K562 (cell line): ENCODE measurements at regions not wholly inside any gene's neighbourhood (a gene's known extent, or its start where the extent isn't known, plus 50 kb on each side); places are given as distances from the start of the nearest gene placed in this dataset.

Source experiments
- ATAC-seq: fragments of 200-7000 bp; cut with Tn5 transposase; 3 replicates; pipeline ENCODE4 v1.9.1; 2020; ENCODE audit warnings: moderate library complexity
- BruUV-seq: library from RNA; stranded (reverse); fragments of 400-500 nt; replicated peaks from 2 replicates; lab custom pipeline; 2021; lab: Mats Ljungman, UMichigan
- CTCF ChIA-PET: fragments of 300-600 bp; formaldehyde crosslinking; extraction: SDS; loops from one replicate; lab custom pipeline; 2021; ENCODE audit warnings: low intra/inter-chr PET ratio; lab: Yijun Ruan, JAX
- POLR2A ChIA-PET: fragments of 300-600, 350-650 bp; sonication (Branson Sonifier 250); formaldehyde crosslinking; extraction: SDS; loops from one replicate; lab custom pipeline; 2021; ENCODE audit warnings: antibody characterized with exemption, inconsistent platforms; lab: Yijun Ruan, JAX
- DNase-seq, 4 experiments: peaks; one replicate each; pipeline versions ENCODE4 v3.0.0 to v3.0.0-alpha.2; 2011 to 2018; ENCODE audit warnings: low spot score in 3 of 4, mixed read lengths in 3 of 4; ENCODE audit errors: extremely low read depth in 1 of 4
- FAIRE-seq: peaks from 2 replicates; lab custom pipeline; 2011; peaks lifted over from hg19 to GRCh38; lab: Jason Lieb, UNC
- H2AFZ ChIP-seq: 2 replicates; pipeline ENCODE4 v1.6.0; 2011; ENCODE audit warnings: low read depth, low read length, control low read depth, inconsistent platforms
- H3K27ac ChIP-seq: fragments of 200-600 bp; 3 replicates; pipeline ENCODE4 v1.8.0; 2011; ENCODE audit warnings: low read depth, mild to moderate bottlenecking, control low read depth, inconsistent platforms, low read length, moderate library complexity, mixed read lengths; ENCODE audit errors: extremely low read depth
- H3K27me3 ChIP-seq, 2 experiments: fragments of 300-600 bp in 1 of 2; 2 replicates in 1 of 2; 3 replicates in 1 of 2; pipeline versions ENCODE4 v1.6.0 to v1.8.0; 2011; ENCODE audit warnings: inconsistent platforms in 2 of 2, low read length in 2 of 2, mild to moderate bottlenecking in 1 of 2, mixed read lengths in 1 of 2, moderate library complexity in 1 of 2; ENCODE audit not compliant: control insufficient read depth in 2 of 2, insufficient read depth in 2 of 2
- H3K36me3 ChIP-seq: fragments of 300-600 bp; 3 replicates; pipeline ENCODE4 v1.8.0; 2011; ENCODE audit warnings: mild to moderate bottlenecking, low read length, inconsistent platforms; ENCODE audit not compliant: control insufficient read depth, insufficient read depth
- H3K4me1 ChIP-seq, 2 experiments: fragments of 200-600 bp in 1 of 2; replicated peaks in 1 of 2; 2 replicates in 1 of 2; 3 replicates in 1 of 2; pipeline versions ENCODE4 v1.5.1 to v1.8.0; 2011; ENCODE audit warnings: inconsistent platforms in 2 of 2, low read length in 2 of 2, mild to moderate bottlenecking in 1 of 2, mixed read lengths in 1 of 2, moderate library complexity in 1 of 2; ENCODE audit not compliant: control insufficient read depth in 2 of 2, insufficient read depth in 2 of 2
- H3K4me2 ChIP-seq: 2 replicates; pipeline ENCODE4 v1.6.1; 2011; ENCODE audit warnings: low read length, control low read depth, inconsistent platforms, mixed read lengths; ENCODE audit not compliant: insufficient read depth
- H3K4me3 ChIP-seq: fragments of 200-600 bp; sonication (generic), shearing (Covaris generic); 2 replicates; pipeline ENCODE4 v1.5.1; 2016; ENCODE audit warnings: control low read depth, inconsistent platforms
- H3K79me2 ChIP-seq: fragments of 200-600 bp; 3 replicates; pipeline ENCODE4 v1.8.0; 2011; ENCODE audit warnings: low read length, inconsistent platforms; ENCODE audit not compliant: control insufficient read depth, insufficient read depth
- H3K9ac ChIP-seq, 2 experiments: 2 replicates each; pipeline versions ENCODE4 v1.6.0 to v1.6.1; 2011; ENCODE audit warnings: low read depth in 2 of 2, low read length in 2 of 2, control low read depth in 1 of 2, inconsistent platforms in 1 of 2, mild to moderate bottlenecking in 1 of 2, mixed read lengths in 1 of 2; ENCODE audit not compliant: insufficient read depth in 1 of 2
- H3K9me1 ChIP-seq: one replicate; pipeline ENCODE4 v1.6.0; 2011; ENCODE audit warnings: inconsistent platforms, mild to moderate bottlenecking, low read length, moderate library complexity; ENCODE audit not compliant: control insufficient read depth, insufficient read depth
- H3K9me3 ChIP-seq: replicated peaks from 2 replicates; pipeline ENCODE4 v1.5.1; 2011; ENCODE audit warnings: low read depth, low read length, inconsistent platforms; ENCODE audit not compliant: control insufficient read depth, insufficient read depth
- H4K20me1 ChIP-seq: replicated peaks from 2 replicates; pipeline ENCODE4 v1.6.1; 2011; ENCODE audit warnings: low read length, inconsistent platforms, mixed read lengths; ENCODE audit not compliant: control insufficient read depth, insufficient read depth
- CEBPB ChIP-seq: fragments of 450-650 bp; IDR thresholded peaks from 2 replicates; pipeline ENCODE4 v1.6.1; 2016; ENCODE audit warnings: missing genetic modification characterization, missing compliant biosample characterization
- CEBPG ChIP-seq, 3 experiments: fragments of 200-800 bp in 1 of 3; sonication (Bioruptor generic) in 1 of 3; sonication (generic) in 1 of 3; formaldehyde crosslinking in 1 of 3; IDR thresholded peaks in 2 of 3; conservative IDR thresholded peaks in 1 of 3; 2 replicates each; pipeline versions ENCODE4 v1.6.1 to v1.8.0; 2016 to 2022; ENCODE audit warnings: missing compliant biosample characterization in 2 of 3, missing genetic modification characterization in 2 of 3, mild to moderate bottlenecking in 1 of 3, missing genetic modification reagents in 1 of 3
- FOSL1 ChIP-seq: fragments of 200-800 bp; sonication (Bioruptor generic); conservative IDR thresholded peaks from 2 replicates; pipeline ENCODE4 v1.6.1; 2016; ENCODE audit warnings: missing genetic modification characterization, missing compliant biosample characterization
- PREB ChIP-seq: sonication (generic); formaldehyde crosslinking; IDR thresholded peaks from 2 replicates; pipeline ENCODE4 v1.8.1; 2023; ENCODE audit warnings: mild to moderate bottlenecking, missing genetic modification reagents
- RBM25 ChIP-seq: fragments of 200-400 bp; formaldehyde crosslinking; IDR thresholded peaks from 2 replicates; pipeline ENCODE4 v1.6.1; 2018; ENCODE audit warnings: low read length, low read depth, moderate library complexity; ENCODE audit not compliant: severe bottlenecking
- SREBF1 ChIP-seq: fragments of 150-350 bp; IDR thresholded peaks from 2 replicates; pipeline ENCODE4 v1.6.1; 2014; ENCODE audit warnings: antibody characterized with exemption, low read depth, low read length, borderline replicate concordance
- USF2 ChIP-seq: sonication (generic); formaldehyde crosslinking; IDR thresholded peaks from 2 replicates; pipeline ENCODE4 v1.5.0; 2020; ENCODE audit warnings: missing genetic modification reagents
- WGBS: fragments of 100-300 bp; shearing (Covaris generic); methylation state at CpG from one replicate; pipeline ENCODE4 v1.1.6; 2016; ENCODE audit warnings: low coverage, mixed read lengths; ENCODE audit not compliant: insufficient coverage; ENCODE audit errors: missing lambda C conversion rate; 5-methylcytosine and 5-hydroxymethylcytosine counted together
- in situ Hi-C: fragments of 300-500 bp; cut with MboI; formaldehyde crosslinking; loops from 4 replicates; pipeline ENCODE4 v1.15.0; 2018; ENCODE audit warnings: inconsistent platforms, mixed read lengths
- intact Hi-C: fragments of 100-400 bp; cut with micrococcal nuclease; formaldehyde crosslinking; loops from 2 replicates; pipeline ENCODE4 v1.14.2; 2022

GRCh38 chr2:205868773-205869333 is 186.6 kb downstream of the NRP2 start:
- H3K9me1 ChIP-seq, result no peaks in the 10 kb centered on the region
- CTCF ChIA-PET, result interaction anchor here (0.5 kb wide), 1 partner anchor 14 kb away, joined by 3 read pairs; no protein-coding TSS in a partner anchor
- no peaks in the 10 kb centered on the region for H4K20me1 ChIP-seq
- POLR2A ChIA-PET, result no interaction called here
- no peak overlapping the region for H3K27ac ChIP-seq
- no peak overlapping the region for H3K4me3 ChIP-seq
- H3K4me1 ChIP-seq, result no peaks in the 10 kb centered on the region
- intact Hi-C loops, result no loop called here
- H3K36me3 ChIP-seq, result no peaks in the 10 kb centered on the region
- H3K4me2 ChIP-seq, result no peak overlapping the region
- TF ChIP-seq SREBF1 (no peak), PREB (CRISPR knock-in tag) (no peak), USF2 (CRISPR knock-in tag) (0 out of 2 replicates have a peak, but pooled peaks have one; percentile 25), FOSL1 (tag) (peak; percentile 51), RBM25 (no peak), CEBPB (tag) (peak; percentile 60), CEBPG (CRISPR knock-in tag; IDR thresholded peaks at IDR 0.05) (no peak), CEBPG (tag; conservative IDR thresholded peaks at IDR 0.05 in 1 of 2, IDR thresholded peaks at IDR 0.05 in 1 of 2) (peak; percentile 57 to 85)
- TF ChIP-seq, all 486 proteins: peak for 4
- 0% methylated on average over 4 of the region's 8 CpGs for WGBS
- FAIRE-seq (no peak), DNase-seq (no peak), ATAC-seq (no peak)
- H3K9me3 ChIP-seq, result no peaks in the 10 kb centered on the region
- H2AFZ ChIP-seq, result no peak overlapping the region
- H3K9ac ChIP-seq, result no peak overlapping the region
- H3K27me3 ChIP-seq, result no peaks in the 10 kb centered on the region; a peak in 1 of 5 replicates
- in situ Hi-C loops, result no loop called here
- H3K79me2 ChIP-seq, result no peaks in the 10 kb centered on the region
- BruUV-seq, result no TSS peak
